Esophagus squamous epithelium (tissue), 4 donors: ENCODE measurements at regions not wholly inside any gene's neighbourhood (a gene's known extent, or its start where the extent isn't known, plus 50 kb on each side); places are given as distances from the start of the nearest gene placed in this dataset.
"Not testable (repeated sequence)": the region's sequence is repeated elsewhere in the genome, so short reads cannot be mapped to it uniquely, and the experiment has no call there.

Experiments used
- CTCF ChIP-seq, 6 experiments: fragments of 450-650 bp in 4 of 6; fragments of 200-600 bp in 2 of 6; sonication (generic) in 2 of 6; IDR thresholded peaks; one replicate each; pipeline ENCODE4 v1.5.1; 2016 to 2019; ENCODE audit warnings: antibody characterized with exemption in 6 of 6, mild to moderate bottlenecking in 4 of 6, moderate library complexity in 4 of 6
- POLR2A ChIP-seq, 4 donors: fragments of 450-650 bp; IDR thresholded peaks; one replicate each; pipeline ENCODE4 v1.6.1; 2017; ENCODE audit warnings: antibody characterized with exemption in 4 of 4, mild to moderate bottlenecking in 4 of 4, moderate library complexity in 3 of 4

- TF ChIP-seq CTCF, POLR2A (IDR thresholded peaks at IDR 0.05): not testable (repeated sequence)
These were observed 1723.8 kb upstream of the DEFB115 start for GRCh38 chr20:29533566-29534177.
